ENCODE measurements at regions not wholly inside any gene's neighbourhood (a gene's known extent, or its start where the extent isn't known, plus 50 kb on each side); places are given as distances from the start of the nearest gene placed in this dataset.
"Not testable (repeated sequence)": the region's sequence is repeated elsewhere in the genome, so short reads cannot be mapped to it uniquely, and the experiment has no call there.

DNA sequence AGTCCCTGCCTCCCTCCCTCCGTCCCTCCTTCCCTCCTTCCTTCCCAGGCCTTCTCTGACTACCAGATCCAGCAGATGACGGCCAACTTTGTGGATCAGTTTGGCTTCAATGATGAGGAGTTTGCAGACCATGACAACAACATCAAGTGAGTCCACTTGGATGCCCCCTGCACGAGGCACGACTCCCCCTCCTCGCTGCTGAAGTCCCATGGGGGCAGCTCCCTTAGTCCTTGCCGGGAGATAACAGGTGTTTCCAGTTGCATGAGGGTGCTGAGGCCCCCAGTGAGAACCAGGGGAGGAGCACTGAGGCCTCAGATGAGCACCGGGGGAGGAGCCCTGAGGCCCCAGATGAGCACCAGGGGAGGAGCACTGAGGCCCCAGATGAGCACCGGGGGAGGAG lies 200.0 kb downstream of the LIPI start:
- TF ChIP-seq EZH2 (IDR thresholded peaks at IDR 0.05): no peak
- H3K9ac ChIP-seq: no peak overlapping the region
- H3K36me3 ChIP-seq: no peaks in the 10 kb centered on the region
- Mint-ChIP-seq H3K36me3 (no peaks in the 10 kb centered on the region), H3K27me3 (ENCODE audit: insufficient read depth, low read depth) (peaks cover 3% of the 10 kb centered on the region), H3K9me3 (peaks cover 16% of the 10 kb centered on the region), H3K27ac (no peak overlapping the region), H3K4me3 (no peak overlapping the region), H3K4me1 (no peaks in the 10 kb centered on the region)
- no peak overlapping the region for H3K4me3 ChIP-seq
- no peak overlapping the region for H3K4me2 ChIP-seq
- H3K79me2 ChIP-seq (ENCODE audit: low read depth): no peaks in the 10 kb centered on the region
- no peaks in the 10 kb centered on the region for H4K20me1 ChIP-seq (ENCODE audit: low read depth)
- H3K27ac ChIP-seq: no peak overlapping the region
- no peaks in the 10 kb centered on the region for H3K9me3 ChIP-seq (ENCODE audit: low read depth)
- no peak for DNase-seq (ENCODE audit: low spot score)
- no peaks in the 10 kb centered on the region for H3K27me3 ChIP-seq
- H2AFZ ChIP-seq (replicated peaks): no peak overlapping the region
- H3F3A ChIP-seq (ENCODE audit: low read depth): no peaks in the 10 kb centered on the region
- no peaks in the 10 kb centered on the region for H3K4me1 ChIP-seq

DNA sequence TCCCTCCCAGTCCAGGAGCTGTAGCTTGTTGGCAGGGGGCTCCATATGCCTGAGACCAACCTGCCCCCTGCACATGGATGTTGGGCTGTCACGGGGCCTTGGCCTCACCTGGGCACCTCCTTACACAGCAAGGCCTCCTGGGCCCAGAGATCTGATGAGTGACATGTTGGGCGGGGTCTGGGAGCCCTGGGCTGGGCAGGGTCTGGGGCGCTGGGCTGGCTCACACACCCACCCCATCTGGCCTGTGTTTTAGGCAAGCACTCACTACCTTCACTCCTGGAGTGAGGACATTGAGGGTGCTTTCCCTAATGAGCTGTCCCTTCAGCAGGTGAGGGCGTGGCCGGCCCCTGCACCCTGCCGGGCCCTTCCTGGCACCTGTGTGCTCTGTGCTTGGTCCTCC lies 200.8 kb downstream of the LIPI start:
- H3K36me3 ChIP-seq; H3K9ac ChIP-seq; H2AFZ ChIP-seq (replicated peaks); H4K20me1 ChIP-seq (ENCODE audit: low read depth); H3K27ac Mint-ChIP-seq; H3K4me1 ChIP-seq; H3K27me3 ChIP-seq; H3K4me3 ChIP-seq; H3K9me3 ChIP-seq (ENCODE audit: low read depth); H3K27me3 Mint-ChIP-seq (ENCODE audit: insufficient read depth, low read depth); DNase-seq (ENCODE audit: low spot score); H3F3A ChIP-seq (ENCODE audit: low read depth); H3K4me2 ChIP-seq; H3K79me2 ChIP-seq (ENCODE audit: low read depth); H3K4me1 Mint-ChIP-seq; H3K27ac ChIP-seq; H3K4me3 Mint-ChIP-seq; H3K36me3 Mint-ChIP-seq: not testable (repeated sequence)
- peaks cover 16% of the 10 kb centered on the region for H3K9me3 Mint-ChIP-seq

DNA sequence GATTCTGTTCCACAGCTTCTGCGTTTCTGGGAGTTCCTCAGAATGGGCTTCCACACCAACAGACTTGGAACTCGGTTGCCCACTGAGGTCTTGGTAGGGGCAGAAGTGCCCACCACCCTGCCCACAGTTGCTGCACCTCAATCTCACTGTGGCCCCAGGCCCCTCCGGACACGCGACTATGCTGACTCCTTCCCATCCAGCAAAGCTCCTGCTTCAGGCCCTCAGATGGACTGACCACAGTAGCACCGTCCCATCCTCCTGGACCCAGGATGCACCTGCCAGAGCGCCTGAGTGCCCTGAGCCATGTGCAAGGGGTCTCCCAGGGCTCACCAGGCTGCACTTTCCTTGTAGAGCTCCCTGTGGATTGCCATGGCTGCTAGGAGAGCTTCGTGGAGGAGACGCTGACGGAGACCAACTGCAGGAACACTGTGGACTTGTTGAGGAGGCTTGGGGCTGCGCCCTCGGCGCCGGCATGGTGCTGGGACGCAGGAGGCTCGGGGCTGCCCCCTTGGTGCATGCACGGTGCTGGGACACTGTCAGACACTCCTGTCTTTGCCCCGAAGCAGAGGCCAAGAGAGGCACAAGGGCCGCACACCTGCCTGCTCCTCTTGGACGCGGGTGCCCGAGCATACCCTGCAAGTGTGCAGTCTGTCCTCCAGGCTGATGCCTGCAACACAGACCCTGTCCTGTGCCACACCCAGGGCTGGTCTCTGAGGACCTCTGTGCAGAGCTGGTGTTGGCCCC lies 201.3 kb downstream of the LIPI start:
- H3K27me3 ChIP-seq; H3K4me1 ChIP-seq; H3K27ac Mint-ChIP-seq; H3K36me3 Mint-ChIP-seq; H3K36me3 ChIP-seq; H3K4me3 Mint-ChIP-seq; H3F3A ChIP-seq (ENCODE audit: low read depth); H3K27ac ChIP-seq; H3K4me3 ChIP-seq; H3K79me2 ChIP-seq (ENCODE audit: low read depth); DNase-seq (ENCODE audit: low spot score); H4K20me1 ChIP-seq (ENCODE audit: low read depth); H3K27me3 Mint-ChIP-seq (ENCODE audit: insufficient read depth, low read depth); H3K4me2 ChIP-seq; H3K9ac ChIP-seq; H2AFZ ChIP-seq (replicated peaks); H3K9me3 ChIP-seq (ENCODE audit: low read depth); H3K4me1 Mint-ChIP-seq: not testable (repeated sequence)
- H3K9me3 Mint-ChIP-seq: peaks cover 16% of the 10 kb centered on the region

DNA sequence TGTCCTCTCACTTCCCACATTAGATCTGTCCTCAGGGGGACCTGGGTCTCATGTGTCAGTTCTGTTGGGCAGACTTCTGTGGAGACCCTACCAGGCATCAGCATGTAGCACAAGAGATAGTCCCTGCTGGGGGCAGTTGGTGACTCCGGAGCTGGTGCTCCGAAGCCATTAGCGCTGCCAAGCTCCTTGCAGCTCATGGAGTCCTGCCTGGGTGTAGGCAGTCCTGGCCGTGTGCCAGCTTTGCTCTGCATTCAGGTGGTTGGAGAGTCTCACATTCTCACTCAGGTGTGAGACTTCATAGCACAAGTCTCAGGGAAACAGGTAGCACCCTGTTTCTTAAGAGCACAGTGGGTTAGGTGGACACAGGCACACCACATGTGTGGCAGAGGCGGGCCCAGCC lies 202.3 kb downstream of the LIPI start:
- not testable (repeated sequence) for H3K4me3 ChIP-seq; H3K27me3 ChIP-seq; H3F3A ChIP-seq (ENCODE audit: low read depth); H2AFZ ChIP-seq (replicated peaks); H3K27ac ChIP-seq; H3K27ac Mint-ChIP-seq; DNase-seq (ENCODE audit: low spot score); H3K27me3 Mint-ChIP-seq (ENCODE audit: insufficient read depth, low read depth); H3K36me3 ChIP-seq; H3K4me2 ChIP-seq; H4K20me1 ChIP-seq (ENCODE audit: low read depth); H3K4me1 ChIP-seq; H3K4me3 Mint-ChIP-seq; H3K79me2 ChIP-seq (ENCODE audit: low read depth); H3K9me3 ChIP-seq (ENCODE audit: low read depth); H3K36me3 Mint-ChIP-seq; H3K9ac ChIP-seq; H3K4me1 Mint-ChIP-seq
- H3K9me3 Mint-ChIP-seq: peaks cover 20% of the 10 kb centered on the region

DNA sequence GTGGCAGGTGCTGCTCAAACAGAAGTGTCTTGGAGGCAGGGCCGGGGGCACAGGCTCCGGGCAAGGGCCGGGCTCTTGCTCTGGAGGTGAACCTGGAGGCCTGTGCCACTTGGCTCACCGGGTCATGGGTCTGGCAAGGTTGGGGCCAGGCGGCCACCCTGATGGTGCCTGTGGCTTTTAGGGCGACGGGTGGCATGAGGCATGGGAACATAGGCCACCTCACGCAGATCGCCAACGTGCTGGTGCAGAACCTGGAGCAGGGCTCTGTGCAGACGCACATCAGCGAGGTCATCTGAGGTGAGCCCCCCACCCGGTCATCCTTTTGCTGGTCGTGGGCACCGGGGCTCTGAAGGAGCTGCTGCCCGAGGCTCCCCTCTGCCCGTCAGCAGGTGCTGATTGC lies 202.7 kb downstream of the LIPI start:
- not testable (repeated sequence) for H3K4me1 Mint-ChIP-seq; H3K9me3 ChIP-seq (ENCODE audit: low read depth); H3K4me1 ChIP-seq; H2AFZ ChIP-seq (replicated peaks); H3K36me3 ChIP-seq; H3K27me3 ChIP-seq; H3K79me2 ChIP-seq (ENCODE audit: low read depth); H3K36me3 Mint-ChIP-seq; H4K20me1 ChIP-seq (ENCODE audit: low read depth); H3K4me3 ChIP-seq; H3K4me3 Mint-ChIP-seq; H3K27ac ChIP-seq; H3K9ac ChIP-seq; H3K27ac Mint-ChIP-seq; H3K4me2 ChIP-seq; DNase-seq (ENCODE audit: low spot score); H3K27me3 Mint-ChIP-seq (ENCODE audit: insufficient read depth, low read depth); H3F3A ChIP-seq (ENCODE audit: low read depth)
- H3K9me3 Mint-ChIP-seq: peaks cover 21% of the 10 kb centered on the region

DNA sequence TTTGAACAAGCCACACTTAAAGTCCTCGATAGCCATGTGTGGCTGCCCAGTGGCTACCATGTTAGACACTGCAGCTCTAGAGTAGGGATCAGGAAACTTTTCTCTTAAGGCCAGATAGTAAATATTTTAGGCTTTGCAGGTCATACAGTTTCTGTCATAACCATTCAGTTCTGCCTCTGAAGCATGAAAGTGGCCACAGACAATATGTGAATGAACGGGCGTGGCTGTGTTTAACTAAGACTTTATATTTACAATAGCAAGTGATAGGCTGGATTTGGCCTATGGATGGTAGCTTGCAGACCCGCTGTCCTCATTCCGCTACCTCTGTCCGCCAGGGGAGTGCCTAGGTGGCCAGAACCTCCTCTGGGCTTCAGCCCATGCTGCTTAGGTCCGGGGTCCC lies 204.6 kb downstream of the LIPI start:
- peaks cover 19% of the 10 kb centered on the region for H3K9me3 Mint-ChIP-seq
- H3K4me1 ChIP-seq; H3K27me3 ChIP-seq; H3K27ac ChIP-seq; H3K36me3 Mint-ChIP-seq; H3K4me3 ChIP-seq; H3K36me3 ChIP-seq; H3K4me3 Mint-ChIP-seq; H3K27ac Mint-ChIP-seq; H3K79me2 ChIP-seq (ENCODE audit: low read depth); H3F3A ChIP-seq (ENCODE audit: low read depth); H2AFZ ChIP-seq (replicated peaks); H4K20me1 ChIP-seq (ENCODE audit: low read depth); H3K9me3 ChIP-seq (ENCODE audit: low read depth); H3K4me1 Mint-ChIP-seq; H3K27me3 Mint-ChIP-seq (ENCODE audit: insufficient read depth, low read depth); DNase-seq (ENCODE audit: low spot score); H3K9ac ChIP-seq; H3K4me2 ChIP-seq: not testable (repeated sequence)

DNA sequence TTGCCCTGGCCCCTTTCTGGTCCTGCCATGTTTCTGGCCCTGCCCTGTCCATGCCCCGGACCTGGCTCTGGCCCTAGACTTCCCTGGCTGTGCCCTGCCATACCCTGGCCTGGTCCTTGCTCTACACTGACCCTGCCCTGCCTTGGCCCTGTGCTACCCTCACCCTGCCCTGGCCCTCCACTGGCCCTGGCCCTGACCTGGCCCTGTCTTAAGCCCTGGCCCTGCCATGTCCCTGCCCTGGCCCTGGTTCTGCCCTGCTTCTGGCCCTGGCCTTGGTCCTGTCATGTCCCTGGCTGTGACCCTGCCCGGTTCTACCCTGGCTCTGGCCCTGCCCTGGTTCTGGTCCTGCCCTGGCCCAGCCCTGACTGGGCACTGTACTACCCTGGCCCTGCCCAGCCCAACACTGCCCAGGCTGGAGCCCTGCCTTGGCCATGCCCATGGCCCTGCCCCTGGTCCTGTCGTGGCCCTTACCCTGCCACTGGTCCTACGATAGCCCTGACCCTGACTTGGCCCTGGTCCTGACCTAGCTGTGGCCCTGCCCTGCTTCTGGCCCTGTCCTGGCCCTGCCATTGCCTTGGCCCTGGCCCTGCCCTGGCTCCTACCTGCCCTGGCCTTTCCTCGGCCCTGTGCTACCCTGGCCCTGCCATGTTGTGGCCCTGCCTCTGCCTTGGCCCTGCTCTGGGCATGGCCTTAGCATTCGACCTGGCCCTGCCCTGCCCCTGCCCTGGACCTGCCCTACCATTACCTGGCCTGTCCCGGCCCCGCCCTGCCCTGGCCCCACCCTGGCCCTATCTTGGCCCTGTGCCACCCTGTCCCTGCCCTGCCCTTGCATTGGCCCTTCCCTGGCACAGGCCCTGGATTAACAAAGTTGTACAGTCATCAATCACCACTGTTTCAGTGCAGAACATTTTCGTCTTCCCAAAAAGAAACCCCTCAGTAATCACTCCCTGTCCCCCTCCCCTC lies 223.5 kb downstream of the LIPI start:
- not testable (repeated sequence) for H3K4me2 ChIP-seq; DNase-seq (ENCODE audit: low spot score); H3K79me2 ChIP-seq (ENCODE audit: low read depth); H3K27ac ChIP-seq; H3K9me3 ChIP-seq (ENCODE audit: low read depth); H3K27me3 Mint-ChIP-seq (ENCODE audit: insufficient read depth, low read depth); H3K36me3 Mint-ChIP-seq; H3K4me3 Mint-ChIP-seq; H3K27ac Mint-ChIP-seq; H3K4me3 ChIP-seq; H2AFZ ChIP-seq (replicated peaks); H3F3A ChIP-seq (ENCODE audit: low read depth); H3K4me1 ChIP-seq; H3K9ac ChIP-seq; H3K36me3 ChIP-seq; H3K4me1 Mint-ChIP-seq; H4K20me1 ChIP-seq (ENCODE audit: low read depth); H3K27me3 ChIP-seq
- H3K9me3 Mint-ChIP-seq: peaks cover 31% of the 10 kb centered on the region

All from neural progenitor cell (in vitro differentiated cells).